Heart left ventricle (tissue), 16 donors: ENCODE measurements at regions not wholly inside any gene's neighbourhood (a gene's known extent, or its start where the extent isn't known, plus 50 kb on each side); places are given as distances from the start of the nearest gene placed in this dataset.

Experiments
- ATAC-seq, 4 donors: fragments of 200-7000 bp; cut with Tn5 transposase; one replicate each; pipeline ENCODE4 v1.9.1; 2020 to 2022; ENCODE audit warnings: moderate library complexity in 4 of 4, mild to moderate bottlenecking in 3 of 4, moderate number of reproducible peaks in 1 of 4
- DNase-seq, 5 donors: peaks; one replicate each; pipeline ENCODE4 v3.0.0-alpha.2; 2020
- H3K27ac ChIP-seq, 12 donors: fragments of 200-600 bp; sonication (generic) in 4 of 12; one replicate each; pipeline versions ENCODE4 v1.5.0 to v1.8.0; 2016 to 2022; ENCODE audit warnings: mild to moderate bottlenecking in 2 of 12
- H3K27me3 ChIP-seq, 9 donors: fragments of 200-600 bp; sonication (generic) in 2 of 9; one replicate each; pipeline versions ENCODE4 v1.5.1 to v1.8.0; 2016 to 2022; ENCODE audit warnings: mild to moderate bottlenecking in 3 of 9
- H3K36me3 ChIP-seq, 9 donors: fragments of 200-600 bp; sonication (generic) in 2 of 9; one replicate each; pipeline versions ENCODE4 v1.5.0 to v1.8.0; 2018 to 2022; ENCODE audit warnings: mild to moderate bottlenecking in 2 of 9
- H3K4me1 ChIP-seq, 12 donors: fragments of 200-600 bp; sonication (generic) in 4 of 12; one replicate each; pipeline versions ENCODE4 v1.5.0 to v1.8.0; 2016 to 2022; ENCODE audit warnings: mild to moderate bottlenecking in 3 of 12
- H3K4me3 ChIP-seq, 12 donors: fragments of 200-600 bp; sonication (generic) in 4 of 12; one replicate each; pipeline versions ENCODE4 v1.5.0 to v1.8.0; 2017 to 2022; ENCODE audit warnings: mild to moderate bottlenecking in 9 of 12, moderate library complexity in 4 of 12
- H3K9me3 ChIP-seq, 12 donors: fragments of 200-600 bp; sonication (generic) in 4 of 12; one replicate each; pipeline versions ENCODE4 v1.5.0 to v1.8.0; 2016 to 2022; ENCODE audit warnings: mild to moderate bottlenecking in 1 of 12
- POLR2A ChIP-seq, 2 donors: fragments of 450-650 bp; IDR thresholded peaks; one replicate each; pipeline ENCODE4 v1.6.1; 2017; ENCODE audit warnings: antibody characterized with exemption in 2 of 2, mild to moderate bottlenecking in 2 of 2, moderate library complexity in 2 of 2
- WGBS, 4 donors: extraction: QIAGEN DNeasy Blood & Tissue Kit in 2 of 4; methylation state at CpG; one replicate each; pipeline versions ENCODE4 v1.1.5 to v1.1.7; 2013 to 2018; 5-methylcytosine and 5-hydroxymethylcytosine counted together
- intact Hi-C, 10 donors: fragments of 100-400 bp; cut with DNase I; formaldehyde crosslinking; loops; one replicate each; pipeline versions ENCODE4 v1.11.1 to v1.14.2; 2022
- TF ChIP-seq, protein P1 (sequence below), 12 donors: fragments of 200-600 bp; sonication (generic) in 4 of 12; IDR thresholded peaks; one replicate each; pipeline versions ENCODE4 v1.5.0 to v1.8.0; 2018 to 2022; ENCODE audit warnings: antibody characterized with exemption in 12 of 12, mild to moderate bottlenecking in 5 of 12
- donor health status: ischemic (EF 13 %, LVEDD 7.1; RV severe dilation, severe dysfunction).
- donor health status: healthy with polysubstance abuse.
- donor health status: DM: no; HTN: yes; CAD: no.
- donor health status: DM: no; HTN: no; CAD: no.
- donor health status: ischemic (EF 25% LVEDD 6.9; RV normal size, moderate dysfunction).
- donor health status: ischemic (EF 25% LVEDD 5.7; RV mildly dilated, moderate dysfunction).
- donor health status: healthy.
- donor health status: DM: yes; HTN: yes; CAD: no.
- donor health status: ischemic (EF 35%, LVEDD 5.7; RV mildly dilated, moderate dysfunction).
- donor health status: nonischemic (EF 11% LVEDD 7.7; RV severe dilation, severe dysfunction).
- donor health status: DM: yes; HTN: yes; CAD: no.
- donor health status: PGD.
- donor health status: ischemic (EF 29% LVEDD 5.4; RV normal size, mild dysfunction).
- donor health status: nonischemic (EF 23%, LVEDD 6.1; RV moderate dilation, normal function).

GRCh38 chr10:44827431-44828006 is 83.6 kb upstream of the TMEM72 start:
- 54 to 58% (median 57%) methylated on average over 12 to 13 of the region's 13 CpGs for WGBS, 4 donors
- DNase-seq (peak in 2 of 5 donors; percentile 55 to 62), ATAC-seq (peak in 2 of 4 donors; percentile 41 to 59)
- no peaks in the 10 kb centered on the region for H3K36me3 ChIP-seq
- no peaks in the 10 kb centered on the region for H3K27me3 ChIP-seq
- intact Hi-C loops = no loop called here
- no peaks in the 10 kb centered on the region for H3K9me3 ChIP-seq
- H3K27ac ChIP-seq = no peak overlapping the region
- no peak overlapping the region for H3K4me3 ChIP-seq
- no peak for TF ChIP-seq POLR2A (IDR thresholded peaks at IDR 0.05)
- TF ChIP-seq, protein P1, sequence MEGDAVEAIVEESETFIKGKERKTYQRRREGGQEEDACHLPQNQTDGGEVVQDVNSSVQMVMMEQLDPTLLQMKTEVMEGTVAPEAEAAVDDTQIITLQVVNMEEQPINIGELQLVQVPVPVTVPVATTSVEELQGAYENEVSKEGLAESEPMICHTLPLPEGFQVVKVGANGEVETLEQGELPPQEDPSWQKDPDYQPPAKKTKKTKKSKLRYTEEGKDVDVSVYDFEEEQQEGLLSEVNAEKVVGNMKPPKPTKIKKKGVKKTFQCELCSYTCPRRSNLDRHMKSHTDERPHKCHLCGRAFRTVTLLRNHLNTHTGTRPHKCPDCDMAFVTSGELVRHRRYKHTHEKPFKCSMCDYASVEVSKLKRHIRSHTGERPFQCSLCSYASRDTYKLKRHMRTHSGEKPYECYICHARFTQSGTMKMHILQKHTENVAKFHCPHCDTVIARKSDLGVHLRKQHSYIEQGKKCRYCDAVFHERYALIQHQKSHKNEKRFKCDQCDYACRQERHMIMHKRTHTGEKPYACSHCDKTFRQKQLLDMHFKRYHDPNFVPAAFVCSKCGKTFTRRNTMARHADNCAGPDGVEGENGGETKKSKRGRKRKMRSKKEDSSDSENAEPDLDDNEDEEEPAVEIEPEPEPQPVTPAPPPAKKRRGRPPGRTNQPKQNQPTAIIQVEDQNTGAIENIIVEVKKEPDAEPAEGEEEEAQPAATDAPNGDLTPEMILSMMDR (IDR thresholded peaks at IDR 0.05) = no peak
- peaks cover 0 to 17% (median 0%) of the 10 kb centered on the region in 12 donors for H3K4me1 ChIP-seq

DNA sequence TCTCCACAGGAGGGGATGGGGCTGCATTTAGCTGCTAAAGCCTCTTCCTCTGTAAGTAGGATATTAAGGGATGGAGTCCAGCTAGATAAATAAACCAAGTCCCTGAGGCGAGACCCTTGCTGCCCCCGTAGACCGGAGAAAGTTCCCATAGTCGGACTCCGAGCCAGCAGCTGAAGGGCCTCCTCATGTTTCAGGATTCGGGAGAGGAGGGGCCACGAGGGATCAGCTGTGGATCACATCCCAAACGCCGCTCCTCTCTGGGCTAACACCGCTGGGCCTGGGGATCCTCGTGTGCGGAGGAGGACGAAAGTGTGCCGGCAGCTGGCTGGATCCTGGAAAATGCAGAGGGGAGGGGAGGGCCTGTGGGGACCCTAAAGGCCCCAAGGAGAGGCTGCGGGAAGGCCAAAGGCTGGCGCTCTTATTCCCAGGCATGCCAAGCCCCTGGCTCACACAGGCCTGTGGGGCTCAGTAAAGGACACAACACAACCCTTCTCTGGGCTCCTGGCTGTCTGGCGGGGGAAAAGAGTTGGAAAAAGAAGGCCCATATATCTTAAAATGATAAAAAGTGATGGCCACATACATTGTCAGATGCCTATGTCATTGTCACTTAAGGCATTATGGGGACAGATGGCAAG is 82.5 kb upstream of the TMEM72 start:
- Histone ChIP-seq H3K4me3 (no peak overlapping the region), H3K9me3 (no peaks in the 10 kb centered on the region), H3K36me3 (no peaks in the 10 kb centered on the region), H3K4me1 (peaks cover 0 to 16% (median 0%) of the 10 kb centered on the region in 12 donors), H3K27ac (peak overlapping the region in 2 of 12 donors; percentile 24 to 32), H3K27me3 (no peaks in the 10 kb centered on the region)
- ATAC-seq (peak; percentile 46 to 90 (median 78)), DNase-seq (peak; percentile 57 to 81 (median 75))
- intact Hi-C loops = no loop called here
- WGBS, 4 donors = 67 to 95% (median 76%) methylated on average over 15 to 17 of the region's 17 CpGs
- TF ChIP-seq, protein P1 (IDR thresholded peaks at IDR 0.05) = no peak
- TF ChIP-seq POLR2A (IDR thresholded peaks at IDR 0.05) = no peak

GRCh38 chr10:44829426-44829825 is 81.7 kb upstream of the TMEM72 start:
- intact Hi-C loops = no loop called here
- TF ChIP-seq, protein P1 (IDR thresholded peaks at IDR 0.05) = no peak
- no peak for TF ChIP-seq POLR2A (IDR thresholded peaks at IDR 0.05)
- H3K27me3 ChIP-seq = no peaks in the 10 kb centered on the region
- H3K27ac ChIP-seq = no peak overlapping the region
- DNase-seq = no peak
- H3K4me1 ChIP-seq = peaks cover 0 to 16% (median 0%) of the 10 kb centered on the region in 12 donors
- no peak for ATAC-seq
- H3K4me3 ChIP-seq = no peak overlapping the region
- H3K36me3 ChIP-seq = no peaks in the 10 kb centered on the region
- 90 to 95% (median 95%) methylated on average over 9 of the region's 9 CpGs for WGBS, 4 donors
- H3K9me3 ChIP-seq = no peaks in the 10 kb centered on the region

DNA sequence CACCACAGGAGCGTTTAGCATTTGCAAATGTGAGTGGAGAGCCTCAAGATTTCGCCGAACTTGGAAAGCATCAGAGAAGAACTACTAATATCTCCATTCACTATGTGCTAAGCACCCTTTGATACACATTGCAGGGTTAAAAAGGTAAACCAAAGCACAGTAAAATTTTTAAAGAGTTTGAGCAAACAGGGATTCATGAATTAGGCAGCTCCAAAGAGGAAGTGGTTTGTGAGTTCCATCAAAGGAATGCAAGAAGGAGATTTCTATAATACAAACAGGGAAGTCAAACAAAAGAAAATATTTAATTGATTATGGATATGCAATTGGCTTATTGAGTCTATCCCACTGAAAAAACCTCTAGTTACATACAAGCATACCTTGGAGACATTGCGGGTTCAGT is 81.1 kb upstream of the TMEM72 start:
- Histone ChIP-seq H3K36me3 (no peaks in the 10 kb centered on the region), H3K27ac (no peak overlapping the region), H3K4me1 (peaks cover 0 to 16% (median 0%) of the 10 kb centered on the region in 12 donors), H3K27me3 (no peaks in the 10 kb centered on the region), H3K4me3 (no peak overlapping the region), H3K9me3 (no peaks in the 10 kb centered on the region)
- intact Hi-C loops = no loop called here
- ATAC-seq (no peak), DNase-seq (no peak)
- WGBS, 4 donors = 81 to 98% (median 95%) methylated on average over 4 of the region's 4 CpGs
- no peak for TF ChIP-seq POLR2A (IDR thresholded peaks at IDR 0.05)
- TF ChIP-seq, protein P1 (IDR thresholded peaks at IDR 0.05) = no peak
